HG03571 (cell line): ENCODE measurements at regions not wholly inside any gene's neighbourhood (a gene's known extent, or its start where the extent isn't known, plus 50 kb on each side); places are given as distances from the start of the nearest gene placed in this dataset.

Experiments
- ATAC-seq: cut with Tn5 transposase; IDR thresholded peaks from one replicate; pipeline ENCODE4 v1.9.1; 2021; ENCODE audit not compliant: unreplicated experiment

GRCh38 chr2:117500721-117501120 is 313.8 kb upstream of the DDX18 start:
- ATAC-seq = no peak

- no peak for ATAC-seq
These were observed 312.4 kb upstream of the DDX18 start for GRCh38 chr2:117502121-117502520.

- ATAC-seq = no peak
These were observed 302.2 kb upstream of the DDX18 start for GRCh38 chr2:117512307-117512706.

- no peak for ATAC-seq
These were observed 300.1 kb upstream of the DDX18 start for GRCh38 chr2:117514371-117514770.

GRCh38 chr2:117519238-117519637 is 295.3 kb upstream of the DDX18 start:
- ATAC-seq = no peak

- ATAC-seq = no peak
These were observed 294.8 kb upstream of the DDX18 start for GRCh38 chr2:117519721-117520120.

- ATAC-seq = no peak
These were observed 291.2 kb upstream of the DDX18 start for GRCh38 chr2:117523267-117523666.

- ATAC-seq = no peak
These were observed 290.7 kb upstream of the DDX18 start for GRCh38 chr2:117523711-117524238.

GRCh38 chr2:117536139-117536538 is 278.4 kb upstream of the DDX18 start:
- no peak for ATAC-seq

GRCh38 chr2:117537032-117537431 is 277.5 kb upstream of the DDX18 start:
- no peak for ATAC-seq

- ATAC-seq = no peak
These were observed 262.6 kb upstream of the DDX18 start for GRCh38 chr2:117551858-117552257.

GRCh38 chr2:117553448-117553847 is 261.0 kb upstream of the DDX18 start:
- ATAC-seq = no peak

GRCh38 chr2:117555965-117556364 is 258.5 kb upstream of the DDX18 start:
- no peak for ATAC-seq

GRCh38 chr2:117557626-117558025 is 256.9 kb upstream of the DDX18 start:
- ATAC-seq = no peak

- ATAC-seq = no peak
These were observed 251.8 kb upstream of the DDX18 start for GRCh38 chr2:117562654-117563053.

- ATAC-seq = no peak
These were observed 242.7 kb upstream of the DDX18 start for GRCh38 chr2:117571590-117572349.

- no peak for ATAC-seq
These were observed 227.2 kb upstream of the DDX18 start for GRCh38 chr2:117587310-117587709.

- ATAC-seq = no peak
These were observed 211.4 kb upstream of the DDX18 start for GRCh38 chr2:117603060-117603459.

- ATAC-seq = no peak
These were observed 210.9 kb upstream of the DDX18 start for GRCh38 chr2:117603567-117603966.

- ATAC-seq = no peak
These were observed 207.3 kb upstream of the DDX18 start for GRCh38 chr2:117607202-117607601.

- ATAC-seq = no peak
These were observed 201.4 kb upstream of the DDX18 start for GRCh38 chr2:117613101-117613500.

- no peak for ATAC-seq
These were observed 200.2 kb upstream of the DDX18 start for GRCh38 chr2:117614296-117614695.
